HG03196 (cell line): ENCODE measurements at regions not wholly inside any gene's neighbourhood (a gene's known extent, or its start where the extent isn't known, plus 50 kb on each side); places are given as distances from the start of the nearest gene placed in this dataset.
"Not testable (repeated sequence)": the region's sequence is repeated elsewhere in the genome, so short reads cannot be mapped to it uniquely, and the experiment has no call there.

Source experiments
- ATAC-seq: cut with Tn5 transposase; IDR thresholded peaks from one replicate; pipeline ENCODE4 v1.9.1; 2021; ENCODE audit not compliant: unreplicated experiment

- ATAC-seq: no peak
Observed at GRCh38 chr17:33986566-33986965, 268.5 kb upstream of the CCL2 start.

- no peak for ATAC-seq
Observed at GRCh38 chr17:33987162-33987561, 267.9 kb upstream of the CCL2 start.

- ATAC-seq: no peak
Observed at GRCh38 chr17:33989361-33990148, 265.5 kb upstream of the CCL2 start.

- ATAC-seq: no peak
Observed at GRCh38 chr17:33990943-33991706, 264.0 kb upstream of the CCL2 start.

- ATAC-seq: no peak
Observed at GRCh38 chr17:33992113-33992512, 263.0 kb upstream of the CCL2 start.

- no peak for ATAC-seq
Observed at GRCh38 chr17:34000639-34001038, 254.4 kb upstream of the CCL2 start.

- no peak for ATAC-seq
Observed at GRCh38 chr17:34001246-34001645, 253.8 kb upstream of the CCL2 start.

GRCh38 chr17:34006126-34006525, 249.0 kb upstream of the CCL2 start:
- no peak for ATAC-seq

GRCh38 chr17:34008125-34008524, 247.0 kb upstream of the CCL2 start:
- ATAC-seq: no peak

- ATAC-seq: no peak
Observed at GRCh38 chr17:34009912-34010311, 245.2 kb upstream of the CCL2 start.

GRCh38 chr17:34010534-34010933, 244.6 kb upstream of the CCL2 start:
- no peak for ATAC-seq

- ATAC-seq: no peak
Observed at GRCh38 chr17:34011599-34011998, 243.5 kb upstream of the CCL2 start.

- no peak for ATAC-seq
Observed at GRCh38 chr17:34012709-34013375, 242.2 kb upstream of the CCL2 start.

GRCh38 chr17:34015253-34015652, 239.8 kb upstream of the CCL2 start:
- ATAC-seq: no peak

- ATAC-seq: no peak
Observed at GRCh38 chr17:34024386-34024785, 230.7 kb upstream of the CCL2 start.

GRCh38 chr17:34024806-34025551, 230.1 kb upstream of the CCL2 start:
- no peak for ATAC-seq

GRCh38 chr17:34030601-34031000, 224.5 kb upstream of the CCL2 start:
- ATAC-seq: not testable (repeated sequence)

- ATAC-seq: not testable (repeated sequence)
Observed at GRCh38 chr17:34032305-34032704, 222.8 kb upstream of the CCL2 start.

- not testable (repeated sequence) for ATAC-seq
Observed at GRCh38 chr17:34038786-34039185, 216.3 kb upstream of the CCL2 start.

- not testable (repeated sequence) for ATAC-seq
Observed at GRCh38 chr17:34039213-34039612, 215.9 kb upstream of the CCL2 start.
